OCI-LY3 (cell line): ENCODE measurements at regions not wholly inside any gene's neighbourhood (a gene's known extent, or its start where the extent isn't known, plus 50 kb on each side); places are given as distances from the start of the nearest gene placed in this dataset.
"Not testable (repeated sequence)": the region's sequence is repeated elsewhere in the genome, so short reads cannot be mapped to it uniquely, and the experiment has no call there.

Experiments used
- EZH2phosphoT487 ChIP-seq: fragments of 200-600 bp; shearing (Covaris generic); IDR thresholded peaks from 2 replicates; pipeline ENCODE4 v1.6.1; 2018; ENCODE audit warnings: antibody characterized with exemption, mixed run types, low read depth
- TF ChIP-seq, protein P1 (sequence below): fragments of 200-600, 300-600 bp; sonication (generic); IDR thresholded peaks from 2 replicates; pipeline ENCODE4 v1.5.1; 2014; ENCODE audit warnings: antibody characterized with exemption, low read length, low read depth

DNA sequence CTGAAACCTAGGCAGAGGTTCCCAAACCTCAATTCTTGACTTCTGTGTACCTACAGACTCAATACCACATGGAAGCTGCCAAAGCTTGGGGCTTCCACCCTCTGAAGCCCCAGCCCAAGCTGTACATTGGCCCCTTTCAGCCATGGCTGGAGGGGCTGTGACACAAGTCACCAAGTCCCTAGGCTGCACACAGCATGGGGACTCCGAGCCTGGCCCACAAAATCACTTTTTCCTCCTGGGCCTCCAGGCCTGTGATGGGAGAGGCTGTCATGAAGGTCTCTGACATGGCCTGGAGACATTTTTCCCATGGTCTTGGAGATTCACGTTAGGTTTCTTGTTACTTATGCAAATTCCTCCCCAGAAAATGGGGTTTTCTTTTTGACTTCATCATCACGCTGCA, 217.5 kb upstream of the ALCAM start:
- TF ChIP-seq, protein P1, sequence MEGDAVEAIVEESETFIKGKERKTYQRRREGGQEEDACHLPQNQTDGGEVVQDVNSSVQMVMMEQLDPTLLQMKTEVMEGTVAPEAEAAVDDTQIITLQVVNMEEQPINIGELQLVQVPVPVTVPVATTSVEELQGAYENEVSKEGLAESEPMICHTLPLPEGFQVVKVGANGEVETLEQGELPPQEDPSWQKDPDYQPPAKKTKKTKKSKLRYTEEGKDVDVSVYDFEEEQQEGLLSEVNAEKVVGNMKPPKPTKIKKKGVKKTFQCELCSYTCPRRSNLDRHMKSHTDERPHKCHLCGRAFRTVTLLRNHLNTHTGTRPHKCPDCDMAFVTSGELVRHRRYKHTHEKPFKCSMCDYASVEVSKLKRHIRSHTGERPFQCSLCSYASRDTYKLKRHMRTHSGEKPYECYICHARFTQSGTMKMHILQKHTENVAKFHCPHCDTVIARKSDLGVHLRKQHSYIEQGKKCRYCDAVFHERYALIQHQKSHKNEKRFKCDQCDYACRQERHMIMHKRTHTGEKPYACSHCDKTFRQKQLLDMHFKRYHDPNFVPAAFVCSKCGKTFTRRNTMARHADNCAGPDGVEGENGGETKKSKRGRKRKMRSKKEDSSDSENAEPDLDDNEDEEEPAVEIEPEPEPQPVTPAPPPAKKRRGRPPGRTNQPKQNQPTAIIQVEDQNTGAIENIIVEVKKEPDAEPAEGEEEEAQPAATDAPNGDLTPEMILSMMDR, result not testable (repeated sequence)
- not testable (repeated sequence) for TF ChIP-seq EZH2phosphoT487
